Stimulated activated CD8-positive, alpha-beta memory T cell treated with anti-CD3 and anti-CD28 coated beads, Interleukin-7, amount 100 ng/mL, for 24 hours (primary cell): ENCODE measurements at regions not wholly inside any gene's neighbourhood (a gene's known extent, or its start where the extent isn't known, plus 50 kb on each side); places are given as distances from the start of the nearest gene placed in this dataset.
A peak's percentile ranks its signal among the peaks of the same experiment; 100 is the strongest.
"Not testable (repeated sequence)": the region's sequence is repeated elsewhere in the genome, so short reads cannot be mapped to it uniquely, and the experiment has no call there.

ENCODE experiments used
- DNase-seq: peaks from one replicate; pipeline ENCODE4 v3.0.0-alpha.2; 2020; ENCODE audit warnings: low read depth

DNA sequence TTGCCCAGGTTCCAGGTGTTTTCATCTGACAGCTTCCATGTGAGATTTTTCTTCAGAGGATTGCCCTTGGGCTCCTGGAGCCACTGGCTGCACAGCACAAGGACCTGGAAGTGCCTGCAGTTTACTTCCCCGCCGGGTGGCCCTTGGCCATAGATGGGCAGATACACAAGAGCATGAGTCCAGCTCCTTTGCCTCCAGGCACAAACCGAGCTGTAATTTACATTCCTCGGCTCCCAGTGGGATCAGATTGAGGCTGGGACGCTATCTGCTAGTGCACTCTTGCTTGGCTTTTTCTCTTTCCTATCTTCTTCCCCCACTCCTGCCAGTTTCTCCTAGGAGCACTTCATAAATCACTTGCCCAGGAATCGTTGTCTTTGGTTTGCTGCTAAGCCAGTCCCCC lies 85.4 kb upstream of the RALY start:
- DNase-seq: no peak

DNA sequence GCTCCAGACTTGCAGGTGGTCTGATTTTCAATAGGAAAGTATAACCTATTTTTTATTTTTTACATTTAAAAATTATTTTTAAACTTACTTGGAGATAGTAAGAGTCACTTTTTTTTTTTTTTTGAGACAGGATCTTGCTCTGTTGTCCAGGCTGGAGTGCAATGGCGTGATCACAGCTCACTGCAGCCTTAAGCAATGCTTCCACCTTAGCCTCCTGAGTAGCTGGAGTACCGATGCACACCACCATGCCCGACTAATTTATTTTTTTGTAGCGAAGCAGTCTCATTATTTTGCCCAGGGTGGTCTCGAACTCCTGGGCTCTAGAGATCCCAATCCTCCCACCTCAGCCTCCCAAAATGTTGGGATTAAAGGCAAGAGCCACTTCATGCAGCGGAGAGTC lies 84.8 kb upstream of the RALY start:
- DNase-seq: no peak

DNA sequence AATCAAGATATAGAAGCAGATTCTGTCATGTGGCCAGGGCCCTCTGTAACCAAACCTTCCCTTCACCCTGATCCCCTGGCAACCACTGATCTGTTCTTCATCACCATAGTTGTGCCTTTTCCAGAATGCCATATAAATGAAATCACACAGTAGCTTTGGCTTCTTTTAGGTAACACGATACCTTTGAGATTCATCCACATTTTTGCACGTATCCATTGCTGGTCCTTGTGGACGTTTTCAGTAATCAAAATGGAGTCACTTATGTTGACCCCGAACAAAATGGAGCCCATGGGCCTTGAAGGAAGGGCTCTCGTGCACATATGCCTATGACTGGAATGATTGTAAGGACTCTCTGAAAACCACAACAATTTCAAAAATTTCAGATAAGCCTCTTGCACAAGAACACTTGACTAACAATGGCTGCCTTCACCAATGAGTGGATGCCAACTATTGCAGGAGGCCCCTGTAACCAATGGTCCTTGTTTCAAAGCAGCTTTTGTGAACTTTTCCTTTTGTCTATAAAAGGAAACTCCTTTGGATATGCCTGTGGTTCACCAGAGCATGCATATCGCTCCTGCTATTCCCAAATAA lies 84.3 kb upstream of the RALY start:
- DNase-seq: no peak

DNA sequence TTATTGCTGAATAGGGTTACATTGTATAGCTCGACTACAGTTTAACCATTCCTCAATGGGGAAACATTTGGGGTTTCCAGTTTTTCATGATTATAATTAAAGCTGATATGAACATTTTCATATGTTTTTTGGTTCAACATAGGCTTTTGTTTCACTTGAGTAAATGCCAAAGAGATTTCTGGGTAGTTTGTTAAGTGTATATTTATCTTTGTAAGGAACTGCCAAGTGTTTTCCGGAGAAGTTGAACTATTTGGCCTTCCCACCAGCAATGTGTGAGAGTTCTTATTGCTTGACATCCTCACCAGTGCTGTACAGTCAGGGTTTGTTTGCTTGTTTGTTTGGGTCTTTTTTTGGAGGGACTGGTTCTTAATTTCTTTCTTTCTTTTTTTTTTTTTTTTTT lies 83.7 kb upstream of the RALY start:
- no peak for DNase-seq

DNA sequence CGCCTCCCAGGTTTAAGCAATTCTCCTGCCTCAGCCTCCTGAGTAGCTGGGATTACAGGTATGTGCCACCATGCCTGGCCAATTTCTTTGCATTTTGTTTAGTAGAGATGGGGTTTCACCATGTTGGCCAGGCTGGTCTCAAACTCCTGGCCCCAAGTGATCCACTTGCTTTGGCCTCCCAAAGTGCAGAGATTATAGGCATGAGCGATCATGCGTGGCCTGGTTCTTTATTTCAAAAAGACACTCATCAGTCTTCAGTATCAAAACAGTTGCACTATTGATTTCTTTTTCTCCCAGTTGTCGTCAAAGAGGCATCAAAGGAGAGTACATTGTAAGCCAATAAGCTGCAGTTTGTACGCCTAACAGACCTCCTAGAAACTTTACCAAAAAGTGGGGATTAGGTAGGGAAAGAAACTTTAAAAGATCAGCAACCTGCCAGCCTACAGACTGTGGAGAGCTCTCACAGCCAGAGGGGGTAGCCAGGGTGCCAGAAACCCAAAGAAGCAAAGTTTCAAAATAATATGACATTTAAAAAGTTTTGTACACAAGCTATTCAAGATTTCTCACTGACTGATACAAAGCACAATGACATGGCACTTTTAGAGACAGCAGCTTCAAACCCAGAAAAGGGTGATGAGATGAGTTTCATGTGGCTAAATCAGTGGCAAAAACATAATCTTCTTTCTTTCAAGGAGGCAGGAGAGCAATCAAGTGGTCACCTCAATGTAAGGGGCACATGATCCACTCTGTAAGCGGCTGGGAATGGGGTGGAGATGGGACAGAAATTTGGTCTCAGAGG lies 83.0 kb upstream of the RALY start:
- no peak for DNase-seq

DNA sequence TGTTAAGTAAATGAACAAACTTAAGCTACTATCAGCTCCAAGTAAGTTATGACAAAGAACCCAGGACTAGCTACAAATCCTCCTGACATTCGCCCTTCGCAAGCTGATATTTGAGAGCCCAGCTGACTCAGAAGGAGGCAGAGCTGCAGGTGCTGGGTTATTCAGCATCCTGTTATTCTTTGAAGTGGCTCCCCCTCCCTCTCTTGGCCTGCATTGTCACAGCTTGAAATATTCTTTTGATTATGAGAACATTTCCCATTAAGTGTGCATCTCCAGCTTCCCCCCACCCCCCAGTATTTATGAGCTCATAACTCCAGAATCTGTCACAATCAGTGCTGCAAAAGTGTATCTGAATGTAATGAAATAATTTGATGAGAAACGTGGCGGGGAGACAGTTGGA lies 78.8 kb upstream of the RALY start:
- no peak for DNase-seq

DNA sequence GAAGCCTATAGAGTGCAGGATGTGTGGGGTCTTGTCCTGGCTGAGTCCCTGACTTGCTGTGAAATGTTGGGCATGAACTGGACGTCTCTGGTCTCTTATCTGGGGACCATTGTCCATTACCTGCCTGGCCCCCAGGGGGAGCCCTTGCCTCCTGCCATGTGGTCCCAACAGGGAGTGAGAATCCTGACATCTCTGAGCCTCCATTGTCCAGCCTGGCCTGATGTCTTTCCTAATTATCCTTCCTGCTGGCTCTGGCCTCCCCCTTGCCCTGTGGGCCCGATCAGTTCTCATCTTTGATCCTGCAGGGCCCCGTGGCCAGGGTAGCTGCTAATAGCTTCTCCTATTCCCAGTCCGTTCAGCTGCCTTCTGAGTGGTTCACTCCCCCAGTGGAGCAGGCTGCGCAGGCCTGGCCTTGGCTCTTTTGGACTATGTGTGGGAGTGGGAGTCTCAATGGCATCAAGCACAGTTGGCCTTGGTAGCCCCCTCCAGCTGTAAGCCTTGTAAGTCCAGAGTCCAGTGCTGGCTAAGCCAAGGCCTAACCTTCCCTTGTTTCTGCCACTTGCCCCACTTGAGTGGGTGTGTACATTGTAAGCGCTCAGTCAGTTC lies 77.9 kb upstream of the RALY start:
- DNase-seq: peak; percentile 21

DNA sequence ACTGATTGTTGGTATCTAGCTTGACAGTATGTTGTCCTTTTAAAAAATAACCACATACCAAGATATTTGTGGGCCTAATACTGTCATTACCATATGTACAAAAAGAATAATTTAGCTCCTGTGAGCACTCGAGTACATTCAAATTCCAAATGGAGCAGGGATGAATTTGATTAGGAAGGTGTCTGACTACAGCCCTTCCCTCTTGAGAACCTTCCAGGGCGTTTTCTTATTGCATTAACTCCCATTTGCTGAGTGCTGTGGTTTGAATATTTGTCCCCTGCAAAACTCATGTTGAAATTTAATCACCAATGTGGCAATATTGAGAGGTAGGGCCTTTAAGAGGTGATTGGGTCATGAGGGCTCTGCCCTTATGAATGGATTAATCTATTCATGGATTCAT lies 76.9 kb upstream of the RALY start:
- no peak for DNase-seq

DNA sequence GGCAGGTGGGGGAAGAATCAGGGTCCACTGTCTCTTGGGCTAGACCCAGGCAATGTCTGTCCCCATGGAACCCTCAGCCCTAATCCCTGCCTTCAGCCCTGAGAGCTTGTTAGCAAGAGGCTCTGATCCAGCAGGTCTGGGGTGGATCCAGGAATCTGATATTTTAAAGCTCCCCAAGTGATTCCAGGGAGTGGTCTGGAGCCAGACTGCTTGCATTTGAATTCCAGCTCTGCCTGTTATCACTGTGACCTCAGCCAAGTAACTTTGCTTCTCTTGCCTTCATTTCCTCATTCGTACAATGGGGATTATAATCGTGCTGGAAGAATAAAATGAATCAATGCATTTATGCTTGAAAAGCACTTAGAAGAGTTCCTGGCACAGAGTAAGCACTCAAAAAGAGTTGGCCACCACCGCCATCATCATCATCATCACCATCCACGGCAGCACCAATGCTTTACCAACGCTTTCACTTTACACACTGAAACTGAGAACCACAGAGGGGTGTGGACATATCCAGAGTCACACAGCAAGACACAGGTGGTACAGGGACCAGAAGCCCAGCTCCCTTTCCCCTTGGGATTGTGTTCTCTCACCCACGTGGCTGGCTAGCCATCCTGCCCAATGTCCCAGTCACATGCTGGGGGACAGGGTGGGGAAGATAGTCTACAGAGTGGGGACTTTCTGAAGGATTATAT lies 75.7 kb upstream of the RALY start:
- DNase-seq: no peak

DNA sequence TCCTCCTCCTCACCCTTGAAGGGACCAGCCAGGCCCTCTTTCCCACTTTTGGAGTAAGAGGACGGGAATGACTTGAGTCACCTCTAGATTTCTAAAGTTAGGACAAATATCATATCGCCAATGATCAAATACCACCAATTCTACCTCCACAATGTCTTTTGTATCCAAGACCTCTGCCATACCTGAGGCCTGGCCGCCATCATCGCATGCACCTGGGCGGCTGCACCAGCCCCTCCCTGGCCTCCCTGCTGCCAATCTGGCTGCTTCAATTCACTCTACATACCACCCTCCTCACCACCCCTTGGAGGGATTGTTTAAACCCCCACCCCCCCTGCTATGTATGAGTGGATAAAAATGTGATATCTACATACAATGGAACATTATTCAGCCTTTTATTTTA lies 75.0 kb upstream of the RALY start:
- no peak for DNase-seq

DNA sequence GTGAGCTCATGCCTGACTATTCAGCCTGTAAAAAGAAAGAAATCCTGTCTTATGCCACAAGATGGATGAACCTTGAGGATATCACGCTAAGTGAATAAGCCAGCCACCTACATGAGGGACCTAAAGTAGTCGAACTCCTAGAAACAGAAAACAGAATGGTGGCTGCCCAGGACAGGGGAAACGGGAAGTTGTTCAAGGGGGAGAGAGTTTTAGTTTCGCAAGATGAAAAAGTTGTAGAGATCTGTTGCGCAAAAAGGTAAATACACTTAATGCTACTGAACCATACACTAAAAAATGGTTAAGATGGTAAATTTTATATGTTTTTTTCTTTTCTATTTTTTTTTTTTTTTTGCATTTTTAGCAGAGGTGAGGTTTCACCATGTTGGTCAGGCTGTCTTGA lies 74.1 kb upstream of the RALY start:
- no peak for DNase-seq

DNA sequence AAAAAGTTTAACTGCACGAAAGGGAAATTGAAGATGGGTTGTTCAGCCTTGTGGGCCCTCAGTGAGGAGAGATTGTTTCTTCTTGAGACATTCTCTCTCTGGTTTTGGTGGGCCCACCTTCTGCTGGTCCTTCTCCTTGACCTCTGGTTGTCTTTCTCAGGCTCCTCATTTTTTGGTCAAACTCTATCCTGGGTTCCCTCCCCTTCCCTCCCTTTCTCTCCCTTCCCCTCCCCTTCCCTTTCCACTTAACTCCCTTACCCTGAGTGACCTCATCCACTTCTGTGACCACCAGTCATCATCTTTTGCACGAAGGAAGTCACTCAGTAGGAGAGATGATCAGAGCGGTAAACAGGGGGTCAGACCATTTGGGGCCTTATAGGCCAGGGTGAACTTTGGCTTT lies 71.5 kb upstream of the RALY start:
- DNase-seq: no peak

DNA sequence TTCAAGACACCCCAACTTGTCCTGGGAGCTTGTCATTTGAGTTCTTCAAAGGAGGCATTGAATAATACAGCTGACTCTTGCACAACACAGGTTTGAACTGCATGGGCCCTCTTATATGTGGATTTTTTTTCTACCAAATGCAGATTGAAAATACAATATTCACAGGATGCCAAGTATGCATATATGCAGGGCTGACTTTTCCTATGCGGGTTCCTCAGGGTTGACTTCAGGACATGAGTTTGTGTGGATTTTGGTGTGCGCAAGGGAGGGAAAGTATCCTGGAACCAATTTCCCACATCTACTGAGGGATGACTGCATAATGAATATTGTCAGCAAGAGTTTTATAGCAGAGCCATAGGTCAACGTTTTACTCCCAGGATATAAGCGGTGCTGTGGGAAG lies 70.0 kb upstream of the RALY start:
- DNase-seq: no peak

DNA sequence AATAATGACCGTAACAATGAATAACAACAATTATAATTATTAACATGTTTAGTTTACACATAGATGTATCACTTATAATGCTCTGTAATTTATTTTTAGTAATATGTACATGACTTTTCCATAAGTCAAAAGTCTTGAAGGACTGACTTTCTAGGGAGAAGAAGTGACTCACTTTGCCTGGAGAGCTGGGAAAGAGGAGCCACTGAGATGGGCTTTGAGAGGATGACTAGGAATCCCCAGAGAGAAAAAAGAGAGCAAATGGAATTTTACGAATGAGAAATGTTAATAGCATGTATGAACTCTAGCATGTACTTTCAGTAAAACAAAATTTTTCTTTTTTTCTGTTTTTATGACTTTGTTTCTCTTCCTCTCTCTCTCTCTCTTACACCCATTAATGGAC lies 67.8 kb upstream of the RALY start:
- no peak for DNase-seq

DNA sequence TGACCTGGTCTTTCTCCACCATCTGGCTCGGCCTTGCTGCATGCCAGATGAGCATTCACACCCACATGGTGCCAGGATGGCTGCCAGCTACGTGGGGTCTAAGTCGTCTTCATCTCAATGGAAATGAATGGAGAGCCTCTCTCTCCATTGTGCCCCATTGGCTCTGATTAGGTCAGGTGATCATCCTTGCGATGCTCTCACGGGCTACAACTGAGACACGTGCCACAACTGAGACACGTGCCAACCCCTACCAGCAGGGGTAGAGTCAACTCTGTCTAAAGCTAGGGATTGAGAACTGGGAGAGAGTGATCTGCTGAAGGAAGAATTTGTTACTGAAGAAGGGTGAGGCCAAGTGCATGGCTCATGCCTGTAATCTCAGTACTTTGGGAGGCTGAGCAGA lies 67.3 kb upstream of the RALY start:
- DNase-seq: no peak

DNA sequence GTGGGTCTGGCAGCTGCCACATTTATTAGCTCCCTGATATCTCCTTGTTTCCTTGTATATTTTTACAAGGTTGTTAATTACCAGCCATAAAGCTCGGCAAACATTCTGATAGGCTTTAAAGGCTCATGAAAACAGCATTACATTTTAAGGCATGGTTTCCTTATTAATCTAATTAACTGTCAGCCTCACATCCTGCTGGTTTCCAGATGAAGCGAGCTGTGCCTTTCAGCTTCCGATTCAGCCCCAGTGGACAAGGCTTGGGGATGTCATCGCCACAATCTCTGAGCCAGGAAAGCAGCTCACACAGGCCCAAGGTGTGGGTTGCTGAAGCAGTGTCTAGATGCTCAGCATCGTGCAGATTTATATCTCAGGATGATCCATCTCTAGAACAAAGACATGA lies 66.0 kb upstream of the RALY start:
- no peak for DNase-seq

DNA sequence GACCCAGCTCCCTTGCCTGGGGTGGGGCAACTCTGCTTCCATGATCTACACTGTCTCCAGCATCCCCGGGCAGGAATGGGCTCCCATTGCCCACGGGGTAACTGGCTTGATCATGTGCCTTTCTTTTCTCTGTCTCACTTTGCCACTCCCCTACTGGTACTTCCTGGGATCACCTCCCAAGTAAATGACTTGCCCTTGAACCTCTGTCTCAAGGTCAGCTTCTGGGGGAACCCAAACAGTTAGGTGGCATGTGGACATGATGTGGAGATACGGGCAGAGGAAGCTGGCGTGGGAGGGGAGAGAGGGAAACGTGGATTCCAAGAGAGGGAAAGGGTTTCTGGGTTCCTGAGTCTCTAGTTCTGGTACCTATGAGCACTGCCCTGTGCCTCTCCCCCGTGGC lies 63.8 kb upstream of the RALY start:
- no peak for DNase-seq

DNA sequence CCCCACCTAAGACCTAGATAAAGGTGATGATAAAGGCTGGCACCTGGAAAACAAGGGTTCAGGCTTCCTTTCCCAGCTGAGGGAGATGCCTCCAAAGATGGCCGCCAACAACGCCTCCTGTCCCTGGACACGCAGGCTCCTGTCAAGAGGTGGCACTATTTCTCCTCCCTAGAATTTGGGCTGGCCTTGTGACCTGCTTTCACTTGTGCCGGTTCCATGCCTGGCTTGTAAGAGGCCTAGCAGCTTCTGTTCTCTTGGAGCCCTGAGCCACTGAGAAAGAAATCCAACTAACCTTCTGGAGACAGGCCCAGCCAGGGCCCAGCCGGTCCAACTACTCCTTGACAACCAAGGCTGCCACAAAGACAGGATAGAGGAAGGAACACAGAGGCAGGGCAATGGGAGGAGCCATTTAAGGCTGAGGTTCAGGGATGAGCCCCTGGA lies 60.2 kb upstream of the RALY start:
- DNase-seq: no peak

DNA sequence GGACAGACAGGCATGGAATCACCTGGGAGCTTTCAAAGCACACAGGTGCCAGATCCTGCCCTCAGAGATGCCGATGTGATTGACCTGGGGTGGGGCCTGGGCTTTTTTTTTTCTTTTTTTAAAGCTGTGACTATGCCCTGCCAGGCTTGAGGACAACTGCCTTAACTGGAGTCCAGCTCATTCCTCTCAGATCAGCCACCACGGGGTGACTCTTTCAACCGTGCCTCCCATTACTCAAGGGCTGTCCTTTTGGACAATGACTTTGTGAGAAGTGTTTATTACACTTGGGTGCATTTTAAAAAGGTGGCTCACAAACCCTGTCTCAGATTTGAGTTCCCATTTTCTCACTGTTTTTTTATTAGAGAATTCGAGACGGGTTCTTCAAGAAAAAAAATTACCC lies 57.1 kb upstream of the RALY start:
- no peak for DNase-seq

DNA sequence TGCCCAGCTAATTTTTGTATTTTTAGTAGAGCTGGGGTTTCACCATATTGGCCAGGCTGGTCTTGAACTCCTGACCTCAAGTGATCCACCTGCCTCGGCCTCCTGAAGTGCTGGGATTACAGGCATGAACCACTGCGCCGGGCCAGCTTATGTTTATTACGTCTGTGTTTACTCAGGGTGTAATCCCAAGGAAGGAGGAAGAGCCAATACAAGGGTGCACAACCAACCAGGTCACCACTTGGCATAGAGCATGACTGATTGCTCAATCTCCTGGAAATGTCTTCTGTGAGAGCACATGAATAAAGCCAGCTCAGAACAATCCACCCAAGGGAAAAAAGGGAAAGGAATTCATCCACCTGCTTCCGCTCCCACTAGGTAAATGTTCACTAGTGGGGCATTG lies 54.7 kb upstream of the RALY start:
- DNase-seq: not testable (repeated sequence)

DNA sequence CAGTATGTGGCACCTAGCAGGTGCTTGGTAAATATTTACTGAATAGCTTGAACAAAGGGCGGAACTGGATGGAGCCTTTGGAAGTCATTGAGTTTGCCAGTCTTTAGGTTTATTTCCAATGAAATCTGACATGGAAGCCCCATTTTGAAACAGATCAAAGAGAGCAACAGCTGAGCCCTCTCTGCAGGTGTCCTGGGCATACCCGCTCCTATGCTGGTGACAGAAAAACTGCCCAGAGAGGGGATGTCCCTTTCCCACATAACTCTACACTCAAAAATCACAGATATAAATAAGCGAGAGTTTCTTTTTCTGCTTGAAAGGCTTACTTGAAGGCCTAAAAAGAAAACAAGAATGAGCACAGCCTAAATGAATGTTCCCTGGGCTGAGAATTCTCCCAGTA lies 53.0 kb upstream of the RALY start:
- no peak for DNase-seq
